ENCODE measurements at regions not wholly inside any gene's neighbourhood (a gene's known extent, or its start where the extent isn't known, plus 50 kb on each side); places are given as distances from the start of the nearest gene placed in this dataset.

DNA sequence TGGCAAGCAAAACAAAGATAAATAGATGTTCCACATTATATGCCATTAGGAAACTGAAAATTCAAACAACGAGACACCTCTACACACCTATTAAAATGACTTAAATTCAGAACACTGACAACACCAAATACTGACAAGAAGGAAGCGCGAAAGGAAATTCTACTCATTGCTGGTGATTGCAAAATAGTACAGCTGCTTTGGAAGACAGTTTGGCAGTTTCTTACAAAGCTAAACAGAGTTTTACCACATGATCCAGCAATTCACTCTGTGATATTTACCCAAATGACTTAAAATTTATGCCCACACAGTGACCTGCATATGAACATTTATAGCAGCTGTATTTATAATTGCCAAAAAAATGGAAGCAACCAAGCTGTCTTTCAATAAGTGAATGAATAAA is 232.6 kb downstream of the CASP12 start:
- TF ChIP-seq, protein P1, sequence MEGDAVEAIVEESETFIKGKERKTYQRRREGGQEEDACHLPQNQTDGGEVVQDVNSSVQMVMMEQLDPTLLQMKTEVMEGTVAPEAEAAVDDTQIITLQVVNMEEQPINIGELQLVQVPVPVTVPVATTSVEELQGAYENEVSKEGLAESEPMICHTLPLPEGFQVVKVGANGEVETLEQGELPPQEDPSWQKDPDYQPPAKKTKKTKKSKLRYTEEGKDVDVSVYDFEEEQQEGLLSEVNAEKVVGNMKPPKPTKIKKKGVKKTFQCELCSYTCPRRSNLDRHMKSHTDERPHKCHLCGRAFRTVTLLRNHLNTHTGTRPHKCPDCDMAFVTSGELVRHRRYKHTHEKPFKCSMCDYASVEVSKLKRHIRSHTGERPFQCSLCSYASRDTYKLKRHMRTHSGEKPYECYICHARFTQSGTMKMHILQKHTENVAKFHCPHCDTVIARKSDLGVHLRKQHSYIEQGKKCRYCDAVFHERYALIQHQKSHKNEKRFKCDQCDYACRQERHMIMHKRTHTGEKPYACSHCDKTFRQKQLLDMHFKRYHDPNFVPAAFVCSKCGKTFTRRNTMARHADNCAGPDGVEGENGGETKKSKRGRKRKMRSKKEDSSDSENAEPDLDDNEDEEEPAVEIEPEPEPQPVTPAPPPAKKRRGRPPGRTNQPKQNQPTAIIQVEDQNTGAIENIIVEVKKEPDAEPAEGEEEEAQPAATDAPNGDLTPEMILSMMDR (tag by site-specific recombination; IDR thresholded peaks at IDR 0.05) = no peak
- TF ChIP-seq, protein P2, sequence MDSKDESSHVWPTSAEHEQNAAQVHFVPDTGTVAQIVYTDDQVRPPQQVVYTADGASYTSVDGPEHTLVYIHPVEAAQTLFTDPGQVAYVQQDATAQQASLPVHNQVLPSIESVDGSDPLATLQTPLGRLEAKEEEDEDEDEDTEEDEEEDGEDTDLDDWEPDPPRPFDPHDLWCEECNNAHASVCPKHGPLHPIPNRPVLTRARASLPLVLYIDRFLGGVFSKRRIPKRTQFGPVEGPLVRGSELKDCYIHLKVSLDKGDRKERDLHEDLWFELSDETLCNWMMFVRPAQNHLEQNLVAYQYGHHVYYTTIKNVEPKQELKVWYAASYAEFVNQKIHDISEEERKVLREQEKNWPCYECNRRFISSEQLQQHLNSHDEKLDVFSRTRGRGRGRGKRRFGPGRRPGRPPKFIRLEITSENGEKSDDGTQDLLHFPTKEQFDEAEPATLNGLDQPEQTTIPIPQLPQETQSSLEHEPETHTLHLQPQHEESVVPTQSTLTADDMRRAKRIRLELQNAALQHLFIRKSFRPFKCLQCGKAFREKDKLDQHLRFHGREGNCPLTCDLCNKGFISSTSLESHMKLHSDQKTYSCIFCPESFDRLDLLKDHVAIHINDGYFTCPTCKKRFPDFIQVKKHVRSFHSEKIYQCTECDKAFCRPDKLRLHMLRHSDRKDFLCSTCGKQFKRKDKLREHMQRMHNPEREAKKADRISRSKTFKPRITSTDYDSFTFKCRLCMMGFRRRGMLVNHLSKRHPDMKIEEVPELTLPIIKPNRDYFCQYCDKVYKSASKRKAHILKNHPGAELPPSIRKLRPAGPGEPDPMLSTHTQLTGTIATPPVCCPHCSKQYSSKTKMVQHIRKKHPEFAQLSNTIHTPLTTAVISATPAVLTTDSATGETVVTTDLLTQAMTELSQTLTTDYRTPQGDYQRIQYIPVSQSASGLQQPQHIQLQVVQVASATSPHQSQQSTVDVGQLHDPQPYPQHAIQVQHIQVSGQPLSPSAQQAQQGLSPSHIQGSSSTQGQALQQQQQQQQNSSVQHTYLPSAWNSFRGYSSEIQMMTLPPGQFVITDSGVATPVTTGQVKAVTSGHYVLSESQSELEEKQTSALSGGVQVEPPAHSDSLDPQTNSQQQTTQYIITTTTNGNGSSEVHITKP (tag by site-specific recombination; IDR thresholded peaks at IDR 0.05) = no peak
- TF ChIP-seq, protein P3, sequence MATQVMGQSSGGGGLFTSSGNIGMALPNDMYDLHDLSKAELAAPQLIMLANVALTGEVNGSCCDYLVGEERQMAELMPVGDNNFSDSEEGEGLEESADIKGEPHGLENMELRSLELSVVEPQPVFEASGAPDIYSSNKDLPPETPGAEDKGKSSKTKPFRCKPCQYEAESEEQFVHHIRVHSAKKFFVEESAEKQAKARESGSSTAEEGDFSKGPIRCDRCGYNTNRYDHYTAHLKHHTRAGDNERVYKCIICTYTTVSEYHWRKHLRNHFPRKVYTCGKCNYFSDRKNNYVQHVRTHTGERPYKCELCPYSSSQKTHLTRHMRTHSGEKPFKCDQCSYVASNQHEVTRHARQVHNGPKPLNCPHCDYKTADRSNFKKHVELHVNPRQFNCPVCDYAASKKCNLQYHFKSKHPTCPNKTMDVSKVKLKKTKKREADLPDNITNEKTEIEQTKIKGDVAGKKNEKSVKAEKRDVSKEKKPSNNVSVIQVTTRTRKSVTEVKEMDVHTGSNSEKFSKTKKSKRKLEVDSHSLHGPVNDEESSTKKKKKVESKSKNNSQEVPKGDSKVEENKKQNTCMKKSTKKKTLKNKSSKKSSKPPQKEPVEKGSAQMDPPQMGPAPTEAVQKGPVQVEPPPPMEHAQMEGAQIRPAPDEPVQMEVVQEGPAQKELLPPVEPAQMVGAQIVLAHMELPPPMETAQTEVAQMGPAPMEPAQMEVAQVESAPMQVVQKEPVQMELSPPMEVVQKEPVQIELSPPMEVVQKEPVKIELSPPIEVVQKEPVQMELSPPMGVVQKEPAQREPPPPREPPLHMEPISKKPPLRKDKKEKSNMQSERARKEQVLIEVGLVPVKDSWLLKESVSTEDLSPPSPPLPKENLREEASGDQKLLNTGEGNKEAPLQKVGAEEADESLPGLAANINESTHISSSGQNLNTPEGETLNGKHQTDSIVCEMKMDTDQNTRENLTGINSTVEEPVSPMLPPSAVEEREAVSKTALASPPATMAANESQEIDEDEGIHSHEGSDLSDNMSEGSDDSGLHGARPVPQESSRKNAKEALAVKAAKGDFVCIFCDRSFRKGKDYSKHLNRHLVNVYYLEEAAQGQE (tag by site-specific recombination; IDR thresholded peaks at IDR 0.05) = no peak
- TF ChIP-seq, protein P4, sequence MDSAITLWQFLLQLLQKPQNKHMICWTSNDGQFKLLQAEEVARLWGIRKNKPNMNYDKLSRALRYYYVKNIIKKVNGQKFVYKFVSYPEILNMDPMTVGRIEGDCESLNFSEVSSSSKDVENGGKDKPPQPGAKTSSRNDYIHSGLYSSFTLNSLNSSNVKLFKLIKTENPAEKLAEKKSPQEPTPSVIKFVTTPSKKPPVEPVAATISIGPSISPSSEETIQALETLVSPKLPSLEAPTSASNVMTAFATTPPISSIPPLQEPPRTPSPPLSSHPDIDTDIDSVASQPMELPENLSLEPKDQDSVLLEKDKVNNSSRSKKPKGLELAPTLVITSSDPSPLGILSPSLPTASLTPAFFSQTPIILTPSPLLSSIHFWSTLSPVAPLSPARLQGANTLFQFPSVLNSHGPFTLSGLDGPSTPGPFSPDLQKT (IDR thresholded peaks at IDR 0.05; ENCODE audit: borderline replicate concordance, low read depth, low read length) = no peak
- no peak for TF ChIP-seq ZNF169 (tag by site-specific recombination; IDR thresholded peaks at IDR 0.05)
- TF ChIP-seq RBAK (tag by site-specific recombination; IDR thresholded peaks at IDR 0.05) = no peak
- TF ChIP-seq ZNF114 (tag by site-specific recombination; IDR thresholded peaks at IDR 0.05) = no peak
- TF ChIP-seq ZNF660 (tag by site-specific recombination; IDR thresholded peaks at IDR 0.05) = no peak
- no peak for TF ChIP-seq ZNF416 (tag by site-specific recombination; IDR thresholded peaks at IDR 0.05)
- TF ChIP-seq ZNF146 (tag by site-specific recombination; IDR thresholded peaks at IDR 0.05) = no peak
- TF ChIP-seq, protein P5, sequence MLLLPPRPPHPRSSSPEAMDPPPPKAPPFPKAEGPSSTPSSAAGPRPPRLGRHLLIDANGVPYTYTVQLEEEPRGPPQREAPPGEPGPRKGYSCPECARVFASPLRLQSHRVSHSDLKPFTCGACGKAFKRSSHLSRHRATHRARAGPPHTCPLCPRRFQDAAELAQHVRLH (tag by site-specific recombination; IDR thresholded peaks at IDR 0.05) = no peak
- no peak for TF ChIP-seq TCF7L2 (IDR thresholded peaks at IDR 0.05; ENCODE audit: borderline replicate concordance, low read depth, low read length)

Data from HEK293 (cell line).